Progenitor cell of endocrine pancreas (in vitro differentiated cells): ENCODE measurements at regions not wholly inside any gene's neighbourhood (a gene's known extent, or its start where the extent isn't known, plus 50 kb on each side); places are given as distances from the start of the nearest gene placed in this dataset.
"Not testable (repeated sequence)": the region's sequence is repeated elsewhere in the genome, so short reads cannot be mapped to it uniquely, and the experiment has no call there.

ENCODE experiments used
- DNase-seq: peaks from one replicate; pipeline ENCODE4 v3.0.0; 2021; ENCODE audit warnings: low spot score; ENCODE audit not compliant: unreplicated experiment
- H3K27ac Mint-ChIP-seq: 2 replicates; pipeline ENCODE4 v1.8.0; 2021; ENCODE audit warnings: mild to moderate bottlenecking, moderate library complexity, mixed read lengths
- H3K27me3 Mint-ChIP-seq: 2 replicates; pipeline ENCODE4 v1.8.0; 2021; ENCODE audit warnings: mixed read lengths
- H3K36me3 Mint-ChIP-seq: 2 replicates; pipeline ENCODE4 v1.8.0; 2022; ENCODE audit warnings: mixed read lengths; ENCODE audit not compliant: insufficient read depth
- H3K4me1 Mint-ChIP-seq: 2 replicates; pipeline ENCODE4 v1.8.0; 2021; ENCODE audit warnings: low read depth, mixed read lengths
- H3K4me3 Mint-ChIP-seq: 2 replicates; pipeline ENCODE4 v1.8.0; 2021; ENCODE audit warnings: low read depth, mild to moderate bottlenecking, moderate library complexity, mixed read lengths
- H3K9me3 Mint-ChIP-seq: 2 replicates; pipeline ENCODE4 v1.8.0; 2021; ENCODE audit warnings: low read depth, mixed read lengths
- TF ChIP-seq, protein P1 (sequence below): fragments of 200-600 bp; sonication (generic); IDR thresholded peaks from one replicate; pipeline ENCODE4 v1.5.0; 2021; ENCODE audit warnings: antibody characterized with exemption, mild to moderate bottlenecking; ENCODE audit not compliant: unreplicated experiment

DNA sequence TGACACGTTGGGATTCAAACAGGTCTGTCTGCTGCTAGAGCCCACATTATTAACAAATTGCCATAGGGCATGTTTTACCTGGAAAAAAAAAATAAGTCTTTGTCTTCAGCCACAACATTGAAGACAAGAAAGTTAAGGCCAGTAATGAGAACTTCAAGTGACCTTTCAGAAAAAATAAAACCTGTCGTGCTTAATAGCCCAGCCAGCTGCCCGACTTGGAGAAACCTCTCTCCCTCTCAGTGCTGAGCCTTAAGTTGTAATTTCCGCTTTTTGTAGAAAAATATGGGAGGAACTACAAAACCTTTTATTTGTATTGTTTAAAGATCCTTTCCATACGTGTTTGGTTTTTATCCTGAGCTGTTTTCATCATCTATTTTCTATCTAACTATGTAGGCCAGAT is 454.3 kb upstream of the SLITRK6 start:
- not testable (repeated sequence) for H3K36me3 Mint-ChIP-seq, DNase-seq, H3K4me3 Mint-ChIP-seq, H3K4me1 Mint-ChIP-seq, H3K9me3 Mint-ChIP-seq, H3K27me3 Mint-ChIP-seq, H3K27ac Mint-ChIP-seq

DNA sequence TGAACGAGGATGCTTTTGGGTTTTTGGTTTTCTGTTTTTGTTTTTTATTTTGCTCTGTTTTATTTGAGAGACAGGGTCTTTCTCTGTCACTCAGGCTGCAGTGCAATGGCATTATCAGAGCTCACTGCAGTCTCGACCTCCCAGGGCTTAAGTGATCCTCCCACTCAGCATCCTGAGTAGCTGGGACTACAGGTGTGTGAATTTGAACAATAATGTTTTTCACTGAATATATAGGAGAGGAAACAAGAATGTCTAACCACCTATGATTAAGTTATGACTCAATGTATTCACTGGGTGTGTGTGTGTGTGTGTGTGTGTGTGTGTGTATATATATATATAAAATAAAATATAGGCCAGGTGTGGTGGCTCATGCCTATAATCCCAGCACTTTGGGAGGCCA is 456.6 kb upstream of the SLITRK6 start:
- H3K9me3 Mint-ChIP-seq, DNase-seq, H3K36me3 Mint-ChIP-seq, H3K27me3 Mint-ChIP-seq, H3K4me1 Mint-ChIP-seq, H3K4me3 Mint-ChIP-seq, H3K27ac Mint-ChIP-seq: not testable (repeated sequence)

DNA sequence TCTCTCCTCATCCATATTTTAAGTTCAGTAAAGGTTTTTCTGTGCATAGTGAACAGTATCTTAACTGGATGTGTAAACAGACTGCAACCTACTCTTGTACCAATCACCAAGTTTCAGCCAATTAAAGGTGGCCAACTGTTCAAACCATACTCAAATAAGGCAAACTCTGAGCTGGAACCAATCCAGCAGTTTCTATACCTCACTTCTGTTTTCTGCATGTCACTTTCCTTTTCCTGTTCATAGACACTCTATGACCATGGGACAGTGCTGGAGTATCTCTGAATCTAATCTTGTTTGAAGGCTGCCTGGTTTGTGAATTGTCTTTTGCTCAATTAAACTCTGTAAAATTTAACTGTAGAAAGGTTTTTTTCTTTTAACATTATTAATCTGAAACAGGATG is 470.3 kb upstream of the SLITRK6 start:
- Mint-ChIP-seq H3K9me3 (no peaks in the 10 kb centered on the region), H3K27ac (no peak overlapping the region), H3K4me1 (no peaks in the 10 kb centered on the region), H3K36me3 (peaks cover 2% of the 10 kb centered on the region), H3K27me3 (no peaks in the 10 kb centered on the region), H3K4me3 (no peak overlapping the region)
- no peak for DNase-seq
- TF ChIP-seq, protein P1, sequence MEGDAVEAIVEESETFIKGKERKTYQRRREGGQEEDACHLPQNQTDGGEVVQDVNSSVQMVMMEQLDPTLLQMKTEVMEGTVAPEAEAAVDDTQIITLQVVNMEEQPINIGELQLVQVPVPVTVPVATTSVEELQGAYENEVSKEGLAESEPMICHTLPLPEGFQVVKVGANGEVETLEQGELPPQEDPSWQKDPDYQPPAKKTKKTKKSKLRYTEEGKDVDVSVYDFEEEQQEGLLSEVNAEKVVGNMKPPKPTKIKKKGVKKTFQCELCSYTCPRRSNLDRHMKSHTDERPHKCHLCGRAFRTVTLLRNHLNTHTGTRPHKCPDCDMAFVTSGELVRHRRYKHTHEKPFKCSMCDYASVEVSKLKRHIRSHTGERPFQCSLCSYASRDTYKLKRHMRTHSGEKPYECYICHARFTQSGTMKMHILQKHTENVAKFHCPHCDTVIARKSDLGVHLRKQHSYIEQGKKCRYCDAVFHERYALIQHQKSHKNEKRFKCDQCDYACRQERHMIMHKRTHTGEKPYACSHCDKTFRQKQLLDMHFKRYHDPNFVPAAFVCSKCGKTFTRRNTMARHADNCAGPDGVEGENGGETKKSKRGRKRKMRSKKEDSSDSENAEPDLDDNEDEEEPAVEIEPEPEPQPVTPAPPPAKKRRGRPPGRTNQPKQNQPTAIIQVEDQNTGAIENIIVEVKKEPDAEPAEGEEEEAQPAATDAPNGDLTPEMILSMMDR, result no peak

DNA sequence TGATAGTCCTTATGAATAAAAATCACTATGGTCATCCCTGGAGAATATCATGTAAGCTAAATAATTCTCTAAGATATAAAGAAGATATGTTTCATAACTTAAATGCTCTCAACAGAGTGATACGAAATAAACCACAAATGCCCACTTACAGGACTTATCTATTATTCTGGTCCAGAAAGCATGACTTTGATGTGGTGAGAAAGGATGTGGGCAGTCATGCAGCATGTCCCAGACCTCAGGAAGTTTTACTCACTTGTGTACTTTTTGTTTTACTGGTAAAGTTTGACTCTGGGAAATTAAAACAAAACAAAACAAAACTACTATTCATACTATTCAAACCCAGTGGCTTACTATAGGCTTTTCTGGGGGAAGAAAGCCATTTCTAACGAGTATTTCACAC is 483.2 kb upstream of the SLITRK6 start:
- TF ChIP-seq, protein P1, result no peak
- no peak overlapping the region for H3K27ac Mint-ChIP-seq
- H3K4me3 Mint-ChIP-seq, result no peak overlapping the region
- no peaks in the 10 kb centered on the region for H3K9me3 Mint-ChIP-seq
- DNase-seq, result no peak
- no peaks in the 10 kb centered on the region for H3K4me1 Mint-ChIP-seq
- H3K27me3 Mint-ChIP-seq, result no peaks in the 10 kb centered on the region
- no peaks in the 10 kb centered on the region for H3K36me3 Mint-ChIP-seq

DNA sequence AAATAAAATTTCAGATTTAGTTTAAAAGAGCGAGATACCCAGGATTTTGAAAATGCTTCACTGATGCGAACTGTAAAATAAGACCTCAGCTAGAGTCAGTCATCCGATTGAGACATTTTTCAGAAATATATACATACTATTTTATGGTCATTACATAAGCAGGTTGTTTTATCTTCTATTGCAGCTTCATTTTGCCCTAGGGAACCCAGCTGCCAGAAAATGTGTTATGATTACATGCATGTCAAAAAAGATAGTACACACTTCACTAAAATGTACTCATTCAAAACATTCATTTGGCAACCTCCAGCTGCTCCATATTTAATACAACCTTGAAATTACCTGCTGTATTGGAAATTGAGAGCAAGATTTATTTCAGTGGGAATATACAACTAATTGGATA is 483.8 kb upstream of the SLITRK6 start:
- no peaks in the 10 kb centered on the region for H3K4me1 Mint-ChIP-seq
- H3K4me3 Mint-ChIP-seq, result no peak overlapping the region
- no peaks in the 10 kb centered on the region for H3K9me3 Mint-ChIP-seq
- no peak for DNase-seq
- no peak overlapping the region for H3K27ac Mint-ChIP-seq
- H3K36me3 Mint-ChIP-seq, result no peaks in the 10 kb centered on the region
- TF ChIP-seq, protein P1, result no peak
- H3K27me3 Mint-ChIP-seq, result no peaks in the 10 kb centered on the region

DNA sequence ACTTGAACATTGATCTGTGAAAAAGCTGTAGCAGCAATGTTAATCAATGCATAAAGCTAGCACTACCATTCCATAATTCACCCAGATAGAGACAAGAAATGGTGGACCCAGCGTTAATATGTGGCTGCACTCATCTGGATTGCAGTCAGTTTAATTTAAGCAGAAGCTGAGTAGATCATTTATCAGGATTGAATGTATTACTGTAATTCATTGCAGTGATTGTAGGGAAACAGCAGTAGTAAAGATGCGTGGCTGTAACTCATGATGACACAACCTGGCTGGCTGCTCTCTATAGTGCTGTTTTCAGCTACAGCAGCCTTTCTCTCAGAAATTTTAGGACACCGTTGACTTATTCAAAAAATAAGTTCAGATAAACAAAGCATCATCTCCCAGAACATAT is 499.5 kb upstream of the SLITRK6 start:
- H3K27me3 Mint-ChIP-seq, result no peaks in the 10 kb centered on the region
- no peaks in the 10 kb centered on the region for H3K36me3 Mint-ChIP-seq
- no peak overlapping the region for H3K27ac Mint-ChIP-seq
- TF ChIP-seq, protein P1, result no peak
- DNase-seq, result no peak
- no peak overlapping the region for H3K4me3 Mint-ChIP-seq
- no peaks in the 10 kb centered on the region for H3K4me1 Mint-ChIP-seq
- no peaks in the 10 kb centered on the region for H3K9me3 Mint-ChIP-seq
